ENCODE measurements at regions not wholly inside any gene's neighbourhood (a gene's known extent, or its start where the extent isn't known, plus 50 kb on each side); places are given as distances from the start of the nearest gene placed in this dataset.

- Histone ChIP-seq H3K9ac (no peak overlapping the region), H3K9me3 (ENCODE audit: low read depth) (no peaks in the 10 kb centered on the region), H3K27me3 (no peaks in the 10 kb centered on the region), H4K20me1 (ENCODE audit: low read depth) (no peaks in the 10 kb centered on the region), H3K4me1 (no peaks in the 10 kb centered on the region), H3F3A (ENCODE audit: low read depth) (no peaks in the 10 kb centered on the region), H3K79me2 (ENCODE audit: low read depth) (no peaks in the 10 kb centered on the region), H3K4me3 (no peak overlapping the region), H2AFZ (replicated peaks) (no peak overlapping the region), H3K27ac (no peak overlapping the region), H3K4me2 (no peak overlapping the region), H3K36me3 (no peaks in the 10 kb centered on the region)
- no peak overlapping the region for H3K27ac Mint-ChIP-seq
- no peak overlapping the region for H3K4me3 Mint-ChIP-seq
- peaks cover 14% of the 10 kb centered on the region for H3K9me3 Mint-ChIP-seq
- peaks cover 8% of the 10 kb centered on the region for H3K27me3 Mint-ChIP-seq (ENCODE audit: insufficient read depth, low read depth)
- H3K36me3 Mint-ChIP-seq: no peaks in the 10 kb centered on the region
- peaks cover 5% of the 10 kb centered on the region for H3K4me1 Mint-ChIP-seq
- DNase-seq (ENCODE audit: low spot score): no peak
- TF ChIP-seq EZH2 (IDR thresholded peaks at IDR 0.05): no peak
Observed at GRCh38 chr5:179430193-179431175, 85.2 kb upstream of the ADAMTS2 start.

DNA sequence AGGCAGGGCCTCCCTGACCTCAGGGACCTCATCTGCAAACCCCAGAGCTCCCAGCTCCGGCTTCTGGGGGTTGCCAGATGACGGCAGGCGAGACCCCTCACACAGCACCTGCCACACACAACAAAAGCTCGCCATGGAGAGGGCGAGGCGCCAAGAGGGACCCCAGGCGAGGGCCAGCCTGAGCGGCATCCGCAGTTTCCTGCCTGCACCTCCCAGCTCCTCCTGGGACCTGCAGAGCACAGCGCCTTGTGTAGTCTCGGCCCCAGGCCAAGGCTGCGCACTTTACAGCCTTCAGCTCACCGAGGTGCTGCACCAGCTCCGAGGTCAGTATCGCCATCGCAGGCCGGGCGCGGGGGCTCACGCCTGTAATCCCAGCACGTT is 82.4 kb upstream of the ADAMTS2 start:
- TF ChIP-seq CTCF (IDR thresholded peaks at IDR 0.05) (no peak), EZH2 (IDR thresholded peaks at IDR 0.05) (no peak), EZH2phosphoT487 (IDR thresholded peaks at IDR 0.05) (no peak)
- peaks cover 2% of the 10 kb centered on the region for H3K4me1 Mint-ChIP-seq

DNA sequence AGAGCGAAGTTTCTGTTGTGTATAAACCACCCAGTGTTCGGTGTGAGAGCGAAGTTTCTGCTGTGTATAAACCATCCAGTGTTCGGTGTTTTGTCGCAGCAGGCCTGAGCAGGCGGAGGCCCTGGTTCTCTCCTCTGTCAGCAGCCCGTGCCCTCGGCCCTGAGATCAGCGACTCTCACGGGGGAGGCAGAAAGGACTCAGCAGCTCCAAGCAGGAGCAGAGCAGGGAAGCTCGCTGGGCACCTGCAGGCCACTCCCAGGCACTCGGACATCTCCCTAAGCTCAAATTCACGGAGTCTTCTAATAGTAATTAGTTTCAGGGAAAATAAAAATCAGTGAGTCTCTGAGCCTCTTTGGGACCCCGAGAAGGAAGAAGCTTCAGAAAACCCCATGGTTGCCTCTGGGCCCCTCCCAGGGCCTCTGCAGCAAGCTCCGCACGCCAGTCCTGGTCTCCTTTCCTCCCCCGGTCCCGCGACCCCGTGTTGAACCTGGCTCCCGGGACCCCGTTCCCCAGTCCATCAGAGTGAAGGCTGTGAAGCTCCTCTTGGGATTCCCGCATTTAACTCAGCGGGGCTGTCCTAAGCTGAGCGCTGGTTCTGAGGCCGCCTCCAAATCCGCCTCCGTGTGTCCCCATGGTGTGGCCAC is 81.9 kb upstream of the ADAMTS2 start:
- Histone ChIP-seq H4K20me1 (ENCODE audit: low read depth) (no peaks in the 10 kb centered on the region), H2AFZ (replicated peaks) (peak overlapping the region; percentile 57), H3K9me3 (ENCODE audit: low read depth) (no peaks in the 10 kb centered on the region), H3K36me3 (no peaks in the 10 kb centered on the region), H3K4me1 (no peaks in the 10 kb centered on the region), H3K4me3 (no peak overlapping the region), H3F3A (ENCODE audit: low read depth) (no peaks in the 10 kb centered on the region), H3K79me2 (ENCODE audit: low read depth) (no peaks in the 10 kb centered on the region), H3K9ac (no peak overlapping the region), H3K4me2 (no peak overlapping the region), H3K27me3 (no peaks in the 10 kb centered on the region), H3K27ac (no peak overlapping the region)
- peaks cover 2% of the 10 kb centered on the region for H3K27me3 Mint-ChIP-seq (ENCODE audit: insufficient read depth, low read depth)
- TF ChIP-seq CTCF (IDR thresholded peaks at IDR 0.05): no peak
- TF ChIP-seq EZH2 (IDR thresholded peaks at IDR 0.05): no peak
- no peak for TF ChIP-seq EZH2phosphoT487 (IDR thresholded peaks at IDR 0.05)
- H3K9me3 Mint-ChIP-seq: peaks cover 5% of the 10 kb centered on the region
- H3K36me3 Mint-ChIP-seq: no peaks in the 10 kb centered on the region
- no peak overlapping the region for H3K4me3 Mint-ChIP-seq
- H3K4me1 Mint-ChIP-seq: peaks cover 2% of the 10 kb centered on the region
- peak overlapping the region; percentile 57 for H3K27ac Mint-ChIP-seq
- no peak for DNase-seq (ENCODE audit: low spot score)

More for the DNA sequence above, 82.4 kb upstream of the ADAMTS2 start:
- Histone ChIP-seq H3K4me1 (no peaks in the 10 kb centered on the region), H3K79me2 (ENCODE audit: low read depth) (no peaks in the 10 kb centered on the region), H3F3A (ENCODE audit: low read depth) (no peaks in the 10 kb centered on the region), H3K4me2 (no peak overlapping the region), H3K27me3 (no peaks in the 10 kb centered on the region), H2AFZ (replicated peaks) (no peak overlapping the region), H3K9ac (no peak overlapping the region), H3K4me3 (no peak overlapping the region), H3K9me3 (ENCODE audit: low read depth) (no peaks in the 10 kb centered on the region), H4K20me1 (ENCODE audit: low read depth) (no peaks in the 10 kb centered on the region), H3K36me3 (no peaks in the 10 kb centered on the region), H3K27ac (no peak overlapping the region)
- Mint-ChIP-seq H3K36me3 (no peaks in the 10 kb centered on the region), H3K4me3 (no peak overlapping the region), H3K9me3 (peaks cover 5% of the 10 kb centered on the region), H3K27me3 (ENCODE audit: insufficient read depth, low read depth) (peaks cover 2% of the 10 kb centered on the region), H3K27ac (peak overlapping the region; percentile 57)
- no peak for DNase-seq (ENCODE audit: low spot score)

Data from neural progenitor cell (in vitro differentiated cells).